Left renal cortex interstitium (tissue), 4 donors: ENCODE measurements at regions not wholly inside any gene's neighbourhood (a gene's known extent, or its start where the extent isn't known, plus 50 kb on each side); places are given as distances from the start of the nearest gene placed in this dataset.
A peak's percentile ranks its signal among the peaks of the same experiment; 100 is the strongest.

ENCODE experiments used
- DNase-seq, 4 donors: peaks; one replicate each; pipeline ENCODE4 v3.0.0-alpha.2; 2013; ENCODE audit warnings: low read depth in 4 of 4, low spot score in 2 of 4, missing footprints in 1 of 4

DNA sequence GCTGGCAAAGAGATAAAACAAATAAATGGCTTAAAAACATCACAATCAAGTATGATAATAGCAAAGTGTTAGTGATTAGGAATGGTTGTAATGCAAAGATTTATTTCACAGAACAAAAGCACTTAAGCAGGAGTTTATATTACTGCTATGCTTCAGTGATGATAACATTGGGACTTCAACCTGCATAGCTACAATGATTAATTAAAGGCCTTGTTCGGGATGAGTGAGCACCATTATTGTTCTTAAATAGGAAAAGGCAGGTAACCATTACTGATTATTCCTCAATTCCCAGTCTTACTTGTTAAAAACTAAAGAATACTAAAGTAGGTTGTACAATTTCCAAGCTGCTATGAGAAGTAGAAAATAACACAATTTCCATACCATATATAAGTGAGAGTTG is 1247.5 kb upstream of the CDH8 start:
- peak in 1 of 4 donors; percentile 25 for DNase-seq

DNA sequence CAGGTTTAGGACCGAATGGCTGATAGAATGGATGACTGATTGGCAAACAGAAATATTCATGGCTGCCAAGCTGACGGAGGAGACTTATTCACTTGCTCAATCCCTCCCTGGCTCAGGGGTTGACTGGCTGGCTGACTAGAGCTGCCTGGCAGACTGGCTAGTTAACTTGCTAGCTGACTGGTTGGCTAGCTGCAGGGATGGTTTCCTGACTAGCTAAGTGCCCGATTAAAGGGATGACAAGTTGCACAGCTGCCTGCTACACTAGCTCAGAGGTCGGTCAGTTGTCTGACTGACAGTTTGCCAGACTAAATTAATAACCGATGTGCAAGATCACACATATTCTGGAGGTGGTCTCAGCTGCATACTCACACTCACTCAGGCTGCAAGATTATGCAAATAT is 1208.4 kb upstream of the CDH8 start:
- no peak for DNase-seq

- no peak for DNase-seq
These were observed 1205.3 kb upstream of the CDH8 start for GRCh38 chr16:63241497-63242028.

- no peak for DNase-seq
These were observed 1202.9 kb upstream of the CDH8 start for GRCh38 chr16:63239065-63239570.

DNA sequence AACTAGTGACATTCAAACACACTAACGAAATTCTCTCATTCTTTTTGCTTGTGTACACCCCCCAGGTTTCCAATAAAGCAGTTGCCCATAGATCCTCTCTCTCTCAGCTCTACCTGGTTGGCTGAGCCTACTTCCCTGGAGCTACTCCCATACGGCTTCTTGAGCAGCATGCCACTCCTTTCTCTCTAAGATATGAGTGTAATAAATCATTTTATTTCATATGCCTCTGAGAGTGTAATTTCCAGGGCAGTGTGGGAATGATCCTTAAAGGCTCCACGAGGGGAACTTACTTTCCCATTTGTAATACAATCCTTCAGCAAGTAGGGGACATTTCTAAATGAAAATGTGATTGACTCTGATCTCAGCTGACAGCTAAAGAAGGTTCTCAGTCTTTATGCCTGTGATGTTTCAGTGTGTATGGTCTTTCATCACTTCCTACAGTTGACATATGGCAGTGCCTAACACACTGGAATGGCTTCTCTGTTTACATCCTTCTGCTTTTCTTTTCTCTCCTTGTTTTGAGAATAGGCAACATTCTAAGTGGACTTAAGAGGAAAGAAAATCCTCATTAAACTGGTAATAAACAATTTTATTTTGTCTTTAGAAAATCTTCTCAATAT is 1194.3 kb upstream of the CDH8 start:
- DNase-seq = no peak

DNA sequence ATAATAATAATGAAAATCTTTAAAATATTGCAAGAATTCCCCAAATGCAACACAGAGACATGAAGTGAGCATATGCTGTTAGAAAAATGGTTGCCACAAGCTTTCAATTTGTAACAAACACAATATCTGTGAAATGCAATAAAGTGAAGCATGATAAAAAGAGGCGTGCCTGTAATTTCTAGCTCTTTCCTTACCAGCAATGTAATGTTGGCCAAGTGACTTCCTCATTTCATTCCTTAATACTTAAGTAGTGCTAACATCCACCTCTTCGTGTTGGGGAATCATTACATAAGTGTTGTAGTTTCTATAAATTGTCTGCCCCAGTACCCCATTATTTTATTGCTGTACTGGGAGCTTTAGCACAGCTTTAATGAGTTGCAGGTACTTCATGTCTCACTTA is 1192.0 kb upstream of the CDH8 start:
- DNase-seq = no peak

DNA sequence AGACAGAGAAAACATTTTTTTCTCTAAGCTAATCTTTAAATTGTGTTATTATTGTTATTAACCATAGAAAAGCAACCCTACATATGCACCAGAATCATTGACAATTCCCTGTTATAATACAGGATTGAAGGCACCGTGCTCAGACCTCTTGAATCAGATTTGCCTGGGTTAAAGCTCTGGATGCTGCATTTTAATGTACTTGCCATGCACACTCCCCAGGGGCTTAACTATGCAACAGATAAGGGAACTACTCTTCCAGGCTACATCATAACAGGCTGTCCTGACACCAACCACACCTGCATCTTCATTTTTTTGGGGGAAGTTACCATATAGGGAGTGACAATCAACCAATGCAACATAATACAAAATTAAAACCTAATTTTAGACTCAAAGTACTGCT is 1187.6 kb upstream of the CDH8 start:
- no peak for DNase-seq

DNA sequence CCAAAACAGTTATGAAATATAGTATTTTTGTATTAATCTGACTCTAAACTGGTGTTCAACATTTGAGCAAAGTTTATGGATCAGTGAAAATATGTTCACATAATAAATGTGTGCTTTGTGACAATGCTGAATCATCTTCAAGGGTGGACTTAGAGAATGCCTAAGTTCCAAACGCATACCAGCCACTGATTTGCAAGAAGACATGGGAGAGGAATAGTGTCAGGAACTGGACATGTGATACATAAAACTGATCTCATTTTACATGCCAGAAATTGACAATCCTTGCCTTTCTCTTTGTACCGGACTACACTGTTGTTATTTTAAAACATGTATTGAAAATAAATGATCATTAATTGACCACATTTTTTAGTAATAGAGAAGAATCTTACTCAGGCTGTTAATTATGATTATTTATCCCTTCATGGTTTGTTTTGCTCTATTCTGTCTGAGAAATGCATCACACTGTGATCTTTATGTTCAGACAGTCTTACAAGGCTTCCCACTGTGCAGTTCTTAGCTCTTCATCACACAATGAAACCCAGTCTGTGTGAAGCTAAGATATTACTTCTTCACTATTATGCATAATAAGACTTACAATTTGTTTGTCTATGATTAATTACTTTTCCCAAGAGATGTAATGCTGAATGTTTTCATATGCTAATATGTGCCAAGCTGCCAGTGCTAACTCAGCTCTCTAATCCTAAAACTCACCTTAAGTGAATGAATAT is 1180.6 kb upstream of the CDH8 start:
- no peak for DNase-seq

GRCh38 chr16:63201851-63202250 is 1165.6 kb upstream of the CDH8 start:
- DNase-seq = no peak

DNA sequence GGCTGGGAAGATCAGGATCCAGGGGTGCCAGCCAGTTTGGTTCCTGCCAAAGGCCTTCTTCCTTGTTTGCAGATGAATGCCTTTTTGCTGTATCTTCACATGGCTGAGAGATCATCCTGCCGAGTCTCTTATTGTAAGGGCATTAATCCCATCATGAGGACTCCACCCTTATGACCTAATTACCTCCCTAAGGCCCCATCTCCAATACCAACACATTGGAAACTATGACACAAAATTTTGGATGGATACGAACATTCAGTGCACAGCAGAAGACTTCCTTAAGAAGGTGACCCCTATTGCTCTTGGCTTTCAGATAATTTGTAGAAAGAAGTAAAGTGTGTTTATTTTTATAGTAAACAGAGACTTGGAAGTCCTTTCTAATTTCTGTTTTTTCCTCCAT is 1164.7 kb upstream of the CDH8 start:
- no peak for DNase-seq

GRCh38 chr16:63195336-63195735 is 1159.1 kb upstream of the CDH8 start:
- DNase-seq = no peak

DNA sequence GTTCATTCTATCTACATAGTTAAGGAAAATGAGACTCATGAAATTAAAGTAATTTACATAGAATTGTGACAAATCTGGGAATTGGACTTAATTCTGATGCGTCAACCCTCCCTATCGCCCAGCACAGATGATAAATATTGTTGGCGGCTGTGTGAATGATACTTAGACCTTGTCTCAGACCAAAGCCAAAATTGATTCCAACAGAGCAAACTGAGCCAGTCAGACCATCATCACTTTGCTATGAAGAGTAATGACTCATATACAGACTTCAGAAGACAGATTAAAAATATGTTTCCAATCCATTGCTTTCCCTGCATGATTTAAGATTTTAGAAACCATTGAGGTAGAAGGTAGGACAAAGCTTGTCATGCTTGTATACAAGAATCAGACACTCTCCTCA is 1156.7 kb upstream of the CDH8 start:
- DNase-seq = no peak

DNA sequence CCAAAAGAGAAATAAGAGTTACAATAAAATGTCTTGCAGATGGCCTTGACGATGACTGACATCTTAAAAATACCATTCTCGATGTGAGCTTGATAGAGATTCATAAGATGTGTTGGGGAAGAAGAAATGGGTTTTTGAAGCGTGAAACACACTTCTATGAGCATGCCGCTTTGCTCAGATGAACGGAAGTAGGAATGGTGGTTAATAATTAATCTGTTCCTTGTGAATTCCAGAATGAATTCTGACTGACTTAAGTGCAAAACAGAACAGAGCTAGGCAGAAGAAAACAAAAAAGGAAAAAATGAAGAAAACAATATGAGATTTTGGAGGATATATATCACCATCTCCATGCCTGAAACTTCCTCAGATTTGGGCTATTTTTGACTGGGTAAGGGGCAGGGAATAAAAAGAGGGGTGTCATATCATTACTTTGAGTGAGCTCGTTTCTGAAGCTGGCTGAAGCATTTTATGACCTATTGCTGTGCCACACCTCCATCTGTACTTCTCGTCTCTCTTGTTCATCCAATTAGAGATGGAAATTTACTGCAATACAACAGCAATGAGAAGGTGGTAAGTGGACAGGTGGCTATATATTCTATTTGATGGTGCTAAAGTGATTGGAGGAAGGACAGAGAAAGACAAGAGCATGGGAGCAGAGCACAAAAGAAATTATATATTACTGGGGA is 1152.0 kb upstream of the CDH8 start:
- DNase-seq = peak in 1 of 4 donors; percentile 7

GRCh38 chr16:63187638-63188037 is 1151.4 kb upstream of the CDH8 start:
- DNase-seq = no peak

DNA sequence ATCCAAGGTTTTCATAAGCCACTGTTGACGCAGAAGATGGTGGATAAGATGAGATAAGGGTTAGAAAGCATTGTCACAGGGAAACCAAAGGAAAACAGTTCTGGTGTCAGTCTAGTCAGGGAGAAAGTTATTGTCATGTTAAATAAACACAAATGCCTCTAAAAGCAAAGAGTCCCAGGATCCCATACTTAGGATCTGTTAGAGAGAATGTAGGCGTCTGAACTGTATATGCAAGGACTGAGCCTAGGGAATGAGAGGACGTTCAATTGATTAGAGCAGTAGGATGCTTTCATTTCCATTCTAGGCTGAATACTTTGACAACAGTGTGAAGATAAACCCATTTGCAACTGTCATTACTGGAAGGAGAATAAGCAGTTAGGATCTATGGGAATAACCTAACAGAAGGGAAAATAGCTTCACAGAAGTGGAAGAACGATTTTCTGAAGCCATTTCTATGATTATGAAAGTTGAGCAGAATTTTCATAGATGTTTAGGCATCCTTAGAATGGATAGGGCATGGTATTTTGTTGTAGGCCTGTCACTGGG is 1149.1 kb upstream of the CDH8 start:
- DNase-seq = no peak

DNA sequence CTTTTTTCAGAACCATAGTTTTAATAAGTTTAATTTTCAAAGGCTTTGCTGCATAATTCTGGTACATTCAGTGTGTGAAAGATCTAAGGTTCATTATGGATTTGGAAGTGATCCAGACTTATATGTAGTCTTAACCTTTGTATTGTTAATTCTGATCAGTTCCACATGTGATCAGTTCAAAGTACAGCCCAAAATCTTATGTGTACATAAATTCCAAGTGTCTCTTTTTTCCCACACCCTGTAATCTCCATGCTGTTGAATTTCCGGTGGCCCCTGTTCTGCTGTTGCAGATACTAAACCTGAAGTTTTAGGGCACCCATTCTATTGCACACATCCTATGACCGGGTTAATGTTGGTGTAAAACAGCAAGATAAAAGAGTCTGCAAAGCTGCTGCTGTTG is 1147.5 kb upstream of the CDH8 start:
- no peak for DNase-seq

DNA sequence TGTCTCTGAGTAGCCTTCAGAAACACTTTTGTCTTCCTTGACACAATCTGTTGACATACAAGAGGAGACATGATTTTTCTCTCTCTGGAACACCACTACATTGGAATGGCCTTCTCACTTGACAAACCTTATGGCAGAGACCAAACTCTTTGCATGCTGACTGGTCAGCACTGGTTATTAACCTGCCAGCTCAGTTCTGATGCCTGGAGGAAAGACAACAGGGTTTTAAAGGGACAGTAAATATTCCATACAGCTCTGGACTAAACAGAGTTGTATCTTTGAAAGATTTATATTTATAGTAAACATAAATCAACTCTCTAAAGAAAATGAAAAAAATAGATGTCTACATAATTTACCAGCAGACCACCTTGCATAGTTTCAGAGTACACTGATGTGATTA is 1139.1 kb upstream of the CDH8 start:
- no peak for DNase-seq

GRCh38 chr16:63174801-63175200 is 1138.6 kb upstream of the CDH8 start:
- DNase-seq = no peak

- no peak for DNase-seq
These were observed 1135.3 kb upstream of the CDH8 start for GRCh38 chr16:63171545-63171944.

DNA sequence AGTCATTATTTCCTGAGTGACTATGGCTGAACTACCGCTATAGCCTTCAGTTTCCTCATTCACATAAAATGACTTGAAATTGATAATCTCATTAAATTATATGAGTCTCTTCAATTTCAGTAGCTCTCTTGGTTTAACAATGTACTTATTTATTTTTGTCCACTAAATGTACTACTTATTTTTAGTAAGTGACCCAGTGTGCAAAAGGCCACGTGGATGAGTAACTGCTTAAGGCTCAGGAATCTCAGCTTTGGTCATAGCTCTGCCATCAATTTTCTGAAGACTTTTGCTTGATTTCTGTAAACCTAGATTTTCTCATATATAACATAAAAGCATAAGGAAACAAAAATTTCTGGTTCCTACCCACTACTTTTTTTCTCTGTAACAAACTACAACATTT is 1132.9 kb upstream of the CDH8 start:
- no peak for DNase-seq

GRCh38 chr16:63157818-63158217 is 1121.6 kb upstream of the CDH8 start:
- no peak for DNase-seq
